ENCODE measurements at regions not wholly inside any gene's neighbourhood (a gene's known extent, or its start where the extent isn't known, plus 50 kb on each side); places are given as distances from the start of the nearest gene placed in this dataset.

DNA sequence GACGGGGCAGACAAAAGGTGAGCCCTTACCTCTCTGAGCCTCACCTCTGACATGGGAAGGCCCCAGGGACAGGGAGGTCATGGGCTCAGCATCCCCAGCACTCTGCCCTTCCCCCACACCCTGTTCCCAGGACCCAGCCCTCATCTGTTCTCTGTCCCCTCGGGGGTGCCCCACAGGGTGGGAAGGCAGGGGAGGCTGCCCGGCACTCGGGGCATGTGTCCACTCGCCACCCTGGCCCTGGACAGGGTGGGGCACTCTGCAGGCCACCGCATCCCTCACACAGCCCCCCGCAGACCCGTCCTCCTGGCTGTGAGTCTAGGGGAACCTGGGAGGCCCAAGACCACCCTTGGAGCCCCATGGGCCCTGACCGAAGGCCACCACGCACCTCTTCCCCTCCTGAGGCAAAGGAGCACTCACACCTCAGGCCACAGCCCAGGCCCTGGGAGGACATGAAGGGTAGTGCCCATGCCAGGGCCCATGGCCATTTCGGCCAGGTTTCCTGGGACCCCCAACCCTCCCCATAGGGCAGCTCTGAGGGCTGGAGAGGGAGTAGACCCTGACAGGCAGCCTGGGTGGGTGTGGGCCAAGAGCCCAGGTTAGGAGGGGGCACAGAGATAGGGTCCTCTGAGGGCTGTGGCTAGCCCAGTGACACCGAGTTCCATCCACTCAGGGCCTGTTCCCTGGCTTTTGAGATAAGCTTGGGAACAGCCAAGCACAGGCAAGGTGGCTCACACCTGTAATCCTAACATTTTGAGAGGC, 193.1 kb downstream of the IGLL1 start:
- Histone ChIP-seq H3K4me3 (no peak overlapping the region), H3K27ac (no peak overlapping the region), H3K4me1 (peaks cover 5% of the 10 kb centered on the region), H3K36me3 (replicated peaks in 1 of 2; ENCODE audit: insufficient read depth in 1 of 2, low read depth in 2 of 2) (no peaks in the 10 kb centered on the region), H3K27me3 (no peaks in the 10 kb centered on the region), H3K9me3 (no peaks in the 10 kb centered on the region)
- 72 to 78% methylated on average over 2 to 11 of the region's 12 CpGs for WGBS, 2 donors
- no peak for DNase-seq
- intact Hi-C loops (cut with DNase I) = loop anchor here (5.0 kb wide), 1 partner anchor 75 kb away; no protein-coding TSS in a partner anchor
- ATAC-seq = no peak
- TF ChIP-seq POLR2A (IDR thresholded peaks at IDR 0.05) = no peak
- TF ChIP-seq, protein P1, sequence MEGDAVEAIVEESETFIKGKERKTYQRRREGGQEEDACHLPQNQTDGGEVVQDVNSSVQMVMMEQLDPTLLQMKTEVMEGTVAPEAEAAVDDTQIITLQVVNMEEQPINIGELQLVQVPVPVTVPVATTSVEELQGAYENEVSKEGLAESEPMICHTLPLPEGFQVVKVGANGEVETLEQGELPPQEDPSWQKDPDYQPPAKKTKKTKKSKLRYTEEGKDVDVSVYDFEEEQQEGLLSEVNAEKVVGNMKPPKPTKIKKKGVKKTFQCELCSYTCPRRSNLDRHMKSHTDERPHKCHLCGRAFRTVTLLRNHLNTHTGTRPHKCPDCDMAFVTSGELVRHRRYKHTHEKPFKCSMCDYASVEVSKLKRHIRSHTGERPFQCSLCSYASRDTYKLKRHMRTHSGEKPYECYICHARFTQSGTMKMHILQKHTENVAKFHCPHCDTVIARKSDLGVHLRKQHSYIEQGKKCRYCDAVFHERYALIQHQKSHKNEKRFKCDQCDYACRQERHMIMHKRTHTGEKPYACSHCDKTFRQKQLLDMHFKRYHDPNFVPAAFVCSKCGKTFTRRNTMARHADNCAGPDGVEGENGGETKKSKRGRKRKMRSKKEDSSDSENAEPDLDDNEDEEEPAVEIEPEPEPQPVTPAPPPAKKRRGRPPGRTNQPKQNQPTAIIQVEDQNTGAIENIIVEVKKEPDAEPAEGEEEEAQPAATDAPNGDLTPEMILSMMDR (IDR thresholded peaks at IDR 0.05) = no peak

DNA sequence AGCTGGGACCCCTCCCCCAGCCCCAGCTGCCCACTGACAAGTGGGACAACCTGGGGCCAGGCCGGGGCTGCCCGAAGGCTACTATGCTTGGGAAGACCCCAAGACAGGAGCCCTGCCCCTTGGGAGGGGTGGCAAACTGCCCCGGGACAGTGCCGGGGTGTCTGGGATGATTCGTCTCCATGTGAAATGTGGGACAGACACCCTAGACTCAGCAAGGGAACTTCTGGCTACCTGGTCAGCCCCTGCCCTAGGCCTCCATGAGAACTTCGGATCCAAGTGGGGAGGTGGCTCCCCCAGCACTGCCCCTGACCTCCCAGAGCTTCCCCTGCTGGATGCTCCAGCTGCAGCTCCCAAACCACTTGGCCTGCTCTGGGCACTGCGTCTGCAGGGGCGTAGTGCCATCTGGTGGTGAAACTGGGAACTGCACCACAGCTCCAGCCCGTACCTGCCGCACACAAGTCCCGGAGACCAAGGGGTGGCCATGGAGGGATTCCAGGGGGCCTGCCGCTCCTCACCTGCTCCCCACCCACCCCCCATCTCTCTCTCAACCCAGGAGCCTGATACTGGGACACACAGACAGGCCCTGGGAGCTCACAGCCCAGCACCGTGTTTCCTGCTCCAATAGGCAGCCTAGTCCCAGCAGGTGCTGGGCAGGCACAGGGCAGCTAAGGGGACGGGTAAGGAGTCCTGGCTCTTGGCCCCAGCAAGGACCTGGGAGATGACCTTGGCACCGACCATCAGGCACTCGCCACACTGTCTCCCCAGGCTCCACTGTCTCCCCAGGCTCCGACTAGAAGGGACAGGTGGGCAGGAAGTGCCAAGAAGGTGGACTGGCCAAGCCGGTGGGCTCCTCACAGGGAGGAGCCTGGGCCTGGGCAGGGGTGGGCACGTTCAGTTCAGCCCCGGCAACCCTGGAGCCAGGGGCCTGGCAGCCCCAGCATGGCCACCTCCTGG, 194.1 kb downstream of the IGLL1 start:
- H3K36me3 ChIP-seq (replicated peaks in 1 of 2; ENCODE audit: insufficient read depth in 1 of 2, low read depth in 2 of 2) = no peaks in the 10 kb centered on the region
- WGBS, 2 donors = 17 to 23% methylated on average over 6 to 20 of the region's 20 CpGs

DNA sequence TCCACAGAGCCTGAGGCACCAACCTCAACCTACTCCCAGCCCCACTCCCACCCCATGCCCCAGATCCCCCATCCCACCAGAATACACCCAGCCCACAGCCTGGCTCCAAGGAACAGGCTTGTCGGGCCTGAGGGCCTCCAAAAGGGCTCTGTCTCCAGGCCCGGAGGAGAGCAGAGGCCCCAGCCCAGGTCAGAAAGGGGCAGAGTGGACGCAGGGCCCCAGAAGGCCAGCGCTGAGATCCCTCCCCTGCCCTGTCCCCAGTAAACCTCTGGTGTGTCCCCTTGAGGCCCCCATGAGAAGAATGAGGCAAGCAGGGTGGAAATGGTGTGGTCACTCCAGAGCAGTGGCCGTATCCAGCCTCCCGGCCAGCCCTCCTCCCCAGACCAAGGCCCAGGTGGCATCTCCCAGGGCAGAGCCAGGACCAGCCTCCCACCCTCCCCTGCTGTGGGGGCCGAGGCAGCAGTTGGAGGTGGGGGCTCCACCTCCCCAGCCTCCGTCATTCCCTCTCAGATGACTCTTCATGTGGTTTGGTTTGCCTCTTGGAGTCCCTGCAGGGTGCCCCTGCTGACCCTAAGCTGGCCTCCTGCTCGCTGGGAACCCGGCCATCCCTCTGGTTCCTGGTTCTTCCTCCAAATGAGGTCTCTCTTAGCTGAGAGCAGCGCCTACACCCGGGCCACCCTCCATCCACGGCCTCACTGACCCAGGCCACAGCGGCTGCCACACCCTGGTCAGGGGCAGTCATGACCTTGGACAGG, 195.0 kb downstream of the IGLL1 start:
- DNase-seq (no peak), ATAC-seq (no peak)
- H3K27ac ChIP-seq = no peak overlapping the region
- peaks cover 5% of the 10 kb centered on the region for H3K4me1 ChIP-seq
- H3K9me3 ChIP-seq = no peaks in the 10 kb centered on the region
- intact Hi-C loops (cut with DNase I) = loop anchor here (5.0 kb wide), 1 partner anchor 73 kb away; no protein-coding TSS in a partner anchor
- no peaks in the 10 kb centered on the region for H3K27me3 ChIP-seq
- WGBS, 2 donors = 38 to 58% methylated on average over 9 to 13 of the region's 14 CpGs
- H3K36me3 ChIP-seq (replicated peaks in 1 of 2; ENCODE audit: insufficient read depth in 1 of 2, low read depth in 2 of 2) = no peaks in the 10 kb centered on the region
- TF ChIP-seq, protein P1 (IDR thresholded peaks at IDR 0.05) = no peak
- no peak for TF ChIP-seq POLR2A (IDR thresholded peaks at IDR 0.05)
- H3K4me3 ChIP-seq = no peak overlapping the region

More for the DNA sequence above, 194.1 kb downstream of the IGLL1 start:
- no peak overlapping the region for H3K27ac ChIP-seq
- ATAC-seq (peak; percentile 82), DNase-seq (peak; percentile 81 to 88 (median 86))
- TF ChIP-seq, protein P1 (IDR thresholded peaks at IDR 0.05) = peak; percentile 95 to 99 (median 95)
- TF ChIP-seq POLR2A (IDR thresholded peaks at IDR 0.05) = no peak
- peaks cover 5% of the 10 kb centered on the region for H3K4me1 ChIP-seq
- H3K27me3 ChIP-seq = no peaks in the 10 kb centered on the region
- H3K9me3 ChIP-seq = no peaks in the 10 kb centered on the region
- no peak overlapping the region for H3K4me3 ChIP-seq
- intact Hi-C loops (cut with DNase I) = loop anchor here (5.0 kb wide), 1 partner anchor 74 kb away; no protein-coding TSS in a partner anchor

DNA sequence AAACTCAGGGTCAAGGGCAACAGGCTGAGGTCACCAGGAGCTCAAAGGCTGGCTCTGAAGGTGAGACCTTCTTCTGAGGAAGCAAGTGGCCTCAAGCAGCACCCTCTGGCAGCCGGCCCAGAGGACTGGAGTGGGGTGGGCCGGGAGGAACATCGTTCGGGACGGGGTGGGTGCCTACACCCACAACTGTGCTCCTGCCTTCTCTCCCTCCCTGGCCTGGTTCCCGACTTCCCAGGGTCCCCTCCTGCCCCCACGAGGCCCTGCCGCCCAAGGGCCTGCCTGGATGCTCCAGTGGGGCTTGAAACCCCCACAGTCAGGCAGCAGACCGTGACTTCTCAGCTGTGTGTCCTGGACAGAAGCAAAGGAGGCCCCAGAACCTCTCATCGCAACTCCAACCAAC, 195.7 kb downstream of the IGLL1 start:
- Histone ChIP-seq H3K27me3 (no peaks in the 10 kb centered on the region), H3K36me3 (replicated peaks in 1 of 2; ENCODE audit: insufficient read depth in 1 of 2, low read depth in 2 of 2) (no peaks in the 10 kb centered on the region), H3K9me3 (no peaks in the 10 kb centered on the region), H3K4me1 (peaks cover 5% of the 10 kb centered on the region), H3K4me3 (no peak overlapping the region), H3K27ac (no peak overlapping the region)
- 52% methylated on average over 10 of the region's 10 CpGs; no CpG with 5 or more reads in 1 of the 2 donors for WGBS, 2 donors
- TF ChIP-seq, protein P1 (IDR thresholded peaks at IDR 0.05) = no peak
- no peak for TF ChIP-seq POLR2A (IDR thresholded peaks at IDR 0.05)
- ATAC-seq = no peak
- intact Hi-C loops (cut with DNase I) = no loop called here
- no peak for DNase-seq

All from body of pancreas (tissue), 4 donors.